ENCODE measurements at regions not wholly inside any gene's neighbourhood (a gene's known extent, or its start where the extent isn't known, plus 50 kb on each side); places are given as distances from the start of the nearest gene placed in this dataset.

- TF ChIP-seq POLR2A (IDR thresholded peaks at IDR 0.05) (no peak), CTCF (IDR thresholded peaks at IDR 0.05) (no peak)
Observed at GRCh38 chr7:106400923-106401322, 116.1 kb upstream of the NAMPT start.
